HG03060 (cell line): ENCODE measurements at regions not wholly inside any gene's neighbourhood (a gene's known extent, or its start where the extent isn't known, plus 50 kb on each side); places are given as distances from the start of the nearest gene placed in this dataset.

Source experiments
- ATAC-seq: cut with Tn5 transposase; IDR thresholded peaks from one replicate; pipeline ENCODE4 v1.9.1; 2021; ENCODE audit warnings: low read depth, moderate number of reproducible peaks; ENCODE audit not compliant: unreplicated experiment

- ATAC-seq: no peak
These were observed 316.8 kb upstream of the GBE1 start for GRCh38 chr3:82078246-82078645.

GRCh38 chr3:82067420-82067819, 306.0 kb upstream of the GBE1 start:
- ATAC-seq: no peak

GRCh38 chr3:82058809-82059208, 297.4 kb upstream of the GBE1 start:
- no peak for ATAC-seq

GRCh38 chr3:82055792-82056191, 294.3 kb upstream of the GBE1 start:
- no peak for ATAC-seq

GRCh38 chr3:82054849-82055248, 293.4 kb upstream of the GBE1 start:
- no peak for ATAC-seq

- no peak for ATAC-seq
These were observed 291.8 kb upstream of the GBE1 start for GRCh38 chr3:82053236-82053635.

GRCh38 chr3:82050382-82050781, 288.9 kb upstream of the GBE1 start:
- ATAC-seq: no peak

- no peak for ATAC-seq
These were observed 287.3 kb upstream of the GBE1 start for GRCh38 chr3:82048711-82049110.

GRCh38 chr3:82044930-82045705, 283.7 kb upstream of the GBE1 start:
- ATAC-seq: no peak

- ATAC-seq: no peak
These were observed 277.1 kb upstream of the GBE1 start for GRCh38 chr3:82038556-82038955.

GRCh38 chr3:82033186-82033585, 271.7 kb upstream of the GBE1 start:
- ATAC-seq: no peak

GRCh38 chr3:82031596-82031995, 270.2 kb upstream of the GBE1 start:
- no peak for ATAC-seq

- ATAC-seq: no peak
These were observed 269.5 kb upstream of the GBE1 start for GRCh38 chr3:82030916-82031315.

GRCh38 chr3:82022836-82023235, 261.4 kb upstream of the GBE1 start:
- ATAC-seq: no peak

- no peak for ATAC-seq
These were observed 258.8 kb upstream of the GBE1 start for GRCh38 chr3:82020282-82020681.

GRCh38 chr3:82015241-82015640, 253.8 kb upstream of the GBE1 start:
- no peak for ATAC-seq

- no peak for ATAC-seq
These were observed 251.3 kb upstream of the GBE1 start for GRCh38 chr3:82012775-82013174.

- ATAC-seq: no peak
These were observed 249.9 kb upstream of the GBE1 start for GRCh38 chr3:82011336-82011735.

- no peak for ATAC-seq
These were observed 243.8 kb upstream of the GBE1 start for GRCh38 chr3:82005266-82005665.

GRCh38 chr3:82004266-82004665, 242.8 kb upstream of the GBE1 start:
- ATAC-seq: no peak

GRCh38 chr3:82002986-82003642, 241.7 kb upstream of the GBE1 start:
- ATAC-seq: no peak

- ATAC-seq: no peak
These were observed 241.0 kb upstream of the GBE1 start for GRCh38 chr3:82002491-82002890.
